PC-3 (cell line): ENCODE measurements at regions not wholly inside any gene's neighbourhood (a gene's known extent, or its start where the extent isn't known, plus 50 kb on each side); places are given as distances from the start of the nearest gene placed in this dataset.

Source experiments
- ATAC-seq: fragments of 200-7000 bp; cut with Tn5 transposase; 2 replicates; pipeline ENCODE4 v1.9.1; 2020; ENCODE audit warnings: mild to moderate bottlenecking, moderate library complexity
- BruUV-seq: library from RNA; stranded (reverse); fragments of 400-500 nt; replicated peaks from 2 replicates; lab custom pipeline; 2021; lab: Mats Ljungman, UMichigan
- CTCF ChIA-PET: fragments of 300-600 bp; sonication (Branson Sonifier 250); formaldehyde crosslinking; loops from one replicate; lab custom pipeline; 2022; ENCODE audit warnings: antibody characterized with exemption; lab: Charles Lee
- POLR2A ChIA-PET: fragments of 300-600 bp; sonication (Branson Sonifier 250); formaldehyde crosslinking; loops from one replicate; lab custom pipeline; 2022; ENCODE audit warnings: antibody characterized with exemption; ENCODE audit not compliant: unreplicated experiment; lab: Charles Lee
- DNase-seq: peaks from one replicate; pipeline ENCODE4 v3.0.0-alpha.2; 2015
- H2AFZ ChIP-seq: fragments of 300-600 bp; sonication (generic); 2 replicates; pipeline ENCODE4 v1.6.0; 2016; ENCODE audit warnings: antibody characterized with exemption, low read length
- H3F3A ChIP-seq: fragments of 300-600 bp; sonication (generic); one replicate; pipeline ENCODE4 v1.6.0; 2017; ENCODE audit warnings: antibody characterized with exemption, low read length, control low read depth, mild to moderate bottlenecking; ENCODE audit not compliant: unreplicated experiment
- H3K27ac ChIP-seq: fragments of 300-600 bp; sonication (generic); 2 replicates; pipeline ENCODE4 v1.5.1; 2016; ENCODE audit warnings: mild to moderate bottlenecking, low read length
- H3K27me3 ChIP-seq: fragments of 300-600 bp; sonication (generic); 2 replicates; pipeline ENCODE4 v1.6.1; 2016; ENCODE audit warnings: low read length, mixed read lengths
- H3K36me3 ChIP-seq: fragments of 300-600 bp; sonication (generic); 2 replicates; pipeline ENCODE4 v1.6.1; 2016; ENCODE audit warnings: low read depth, mixed run types, low read length, mixed read lengths
- H3K4me1 ChIP-seq: fragments of 300-600 bp; sonication (generic); 2 replicates; pipeline ENCODE4 v1.5.1; 2016; ENCODE audit warnings: low read length; ENCODE audit not compliant: insufficient read depth
- H3K4me2 ChIP-seq: fragments of 300-600 bp; sonication (generic); 2 replicates; pipeline ENCODE4 v1.6.0; 2016; ENCODE audit warnings: low read length
- H3K4me3 ChIP-seq: fragments of 300-600 bp; sonication (generic); 2 replicates; pipeline ENCODE4 v1.5.1; 2016; ENCODE audit warnings: mild to moderate bottlenecking, low read length, mixed read lengths
- H3K79me2 ChIP-seq: fragments of 300-600 bp; sonication (generic); 2 replicates; pipeline ENCODE4 v1.6.1; 2017; ENCODE audit warnings: low read length, mixed read lengths
- H3K9ac ChIP-seq: fragments of 300-600 bp; sonication (generic); 2 replicates; pipeline ENCODE4 v1.6.0; 2016; ENCODE audit warnings: mild to moderate bottlenecking, low read length
- H3K9me2 ChIP-seq: fragments of 300-600 bp; sonication (generic); replicated peaks from 2 replicates; pipeline ENCODE4 v1.6.1; 2016; ENCODE audit warnings: mixed run types, low read length, mixed read lengths
- H3K9me3 ChIP-seq: fragments of 300-600 bp; sonication (generic); 2 replicates; pipeline ENCODE4 v1.6.1; 2016; ENCODE audit warnings: low read length, mixed read lengths
- H4K20me1 ChIP-seq: fragments of 300-600 bp; sonication (generic); 2 replicates; pipeline ENCODE4 v1.6.1; 2016; ENCODE audit warnings: low read length, mixed read lengths
- CTCF ChIP-seq: fragments of 300-600 bp; sonication (generic); conservative IDR thresholded peaks from 2 replicates; pipeline ENCODE4 v1.5.1; 2017; ENCODE audit warnings: antibody characterized with exemption, low read depth, mild to moderate bottlenecking, low read length
- EZH2 ChIP-seq: fragments of 300-600 bp; sonication (generic); IDR thresholded peaks from one replicate; pipeline ENCODE4 v1.6.1; 2017; ENCODE audit warnings: antibody characterized with exemption, mild to moderate bottlenecking, low read length; ENCODE audit not compliant: unreplicated experiment
- EZH2phosphoT487 ChIP-seq: fragments of 300-600 bp; sonication (generic); IDR thresholded peaks from 2 replicates; pipeline ENCODE4 v1.6.1; 2018; ENCODE audit warnings: mild to moderate bottlenecking, antibody characterized with exemption, low read length, borderline replicate concordance
- intact Hi-C: fragments of 100-400 bp; cut with micrococcal nuclease; formaldehyde crosslinking; loops from 2 replicates; pipeline ENCODE4 v1.9.0; 2023

DNA sequence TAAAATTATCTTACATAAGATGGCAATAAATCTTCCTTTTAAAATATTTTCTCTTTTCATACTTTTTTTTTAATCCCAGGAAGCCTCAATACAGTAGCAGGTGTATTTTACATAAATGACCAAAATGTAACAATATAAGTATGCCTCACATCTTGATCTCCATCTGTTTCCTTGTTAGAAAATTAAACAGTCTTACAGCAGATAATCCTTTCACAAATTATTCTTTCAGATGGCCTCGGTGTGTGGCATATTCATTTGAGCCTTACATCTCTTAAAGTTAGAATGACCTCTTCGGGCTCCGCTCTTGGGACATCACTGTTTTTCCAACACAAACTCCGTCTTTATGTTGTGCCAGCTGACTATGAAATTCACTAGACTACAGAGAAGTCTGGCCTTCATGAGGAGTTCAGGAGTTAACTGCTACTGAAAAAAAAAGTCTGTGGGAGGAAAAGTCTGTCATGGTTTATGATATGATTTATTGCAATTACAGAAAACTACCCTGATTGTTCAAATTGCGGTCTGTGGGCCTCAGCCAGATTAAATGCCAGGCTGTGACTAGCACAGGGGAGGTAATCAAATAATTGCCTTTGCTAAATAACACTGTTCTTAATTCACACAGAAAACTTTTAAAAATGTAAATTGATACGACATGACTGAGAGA is 292.9 kb upstream of the PUM3 start:
- Histone ChIP-seq H3K9me3 (no peaks in the 10 kb centered on the region), H3F3A (no peaks in the 10 kb centered on the region), H4K20me1 (no peaks in the 10 kb centered on the region), H3K4me2 (no peak overlapping the region), H3K36me3 (no peaks in the 10 kb centered on the region), H3K27me3 (peaks cover 14% of the 10 kb centered on the region; the same call in 1 of the 2 replicates), H3K9ac (no peak overlapping the region), H3K79me2 (no peaks in the 10 kb centered on the region), H3K27ac (no peak overlapping the region), H3K4me3 (no peak overlapping the region), H2AFZ (no peak overlapping the region), H3K9me2 (no peaks in the 10 kb centered on the region), H3K4me1 (no peaks in the 10 kb centered on the region)
- no peak for ATAC-seq
- BruUV-seq: no TSS peak
- POLR2A ChIA-PET: no interaction called here
- intact Hi-C loops: no loop called here
- DNase-seq: no peak
- TF ChIP-seq EZH2phosphoT487 (no peak), CTCF (no peak), EZH2 (no peak)
- CTCF ChIA-PET: no interaction called here

GRCh38 chr9:3136230-3136629 is 292.3 kb upstream of the PUM3 start:
- H3K9me2 ChIP-seq: no peaks in the 10 kb centered on the region
- no peak overlapping the region for H3K27ac ChIP-seq
- TF ChIP-seq EZH2phosphoT487 (no peak), CTCF (no peak), EZH2 (no peak)
- DNase-seq: no peak
- H3F3A ChIP-seq: no peaks in the 10 kb centered on the region
- no peak overlapping the region for H3K4me3 ChIP-seq
- no peak overlapping the region for H3K4me2 ChIP-seq
- peaks cover 14% of the 10 kb centered on the region; the same call in 1 of the 2 replicates for H3K27me3 ChIP-seq
- no peaks in the 10 kb centered on the region for H3K79me2 ChIP-seq
- CTCF ChIA-PET: no interaction called here
- no peaks in the 10 kb centered on the region for H3K9me3 ChIP-seq
- no peak overlapping the region for H3K9ac ChIP-seq
- no peak for ATAC-seq
- no peaks in the 10 kb centered on the region for H4K20me1 ChIP-seq
- intact Hi-C loops: no loop called here
- no TSS peak for BruUV-seq
- H2AFZ ChIP-seq: no peak overlapping the region
- POLR2A ChIA-PET: no interaction called here
- no peaks in the 10 kb centered on the region for H3K36me3 ChIP-seq
- H3K4me1 ChIP-seq: no peaks in the 10 kb centered on the region

DNA sequence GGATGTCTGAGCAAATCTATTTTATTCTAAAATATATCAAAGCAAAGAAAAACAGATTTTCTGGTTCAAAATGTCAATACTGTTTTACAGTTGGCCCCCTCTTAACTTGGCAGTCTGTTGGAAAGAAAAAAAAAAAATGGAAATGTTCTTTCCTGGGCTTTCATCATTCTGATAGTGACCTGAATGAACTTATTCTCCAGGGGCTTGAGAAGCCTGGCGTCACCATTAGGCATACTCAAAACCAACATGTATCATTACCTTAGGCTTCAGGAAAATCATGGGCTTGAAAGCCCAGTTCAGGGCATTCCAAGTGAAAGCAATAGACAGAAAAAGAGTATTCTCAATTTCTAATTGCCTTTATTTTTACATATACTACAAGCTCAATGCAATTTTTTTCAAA is 283.7 kb upstream of the PUM3 start:
- ChIA-PET CTCF (no interaction called here), POLR2A (no interaction called here)
- H3K36me3 ChIP-seq: no peaks in the 10 kb centered on the region
- no peak overlapping the region for H3K9ac ChIP-seq
- intact Hi-C loops: no loop called here
- DNase-seq (no peak), ATAC-seq (no peak)
- no peaks in the 10 kb centered on the region for H4K20me1 ChIP-seq
- no peaks in the 10 kb centered on the region for H3K9me2 ChIP-seq
- H3F3A ChIP-seq: no peaks in the 10 kb centered on the region
- peaks cover 13% of the 10 kb centered on the region for H3K27me3 ChIP-seq
- H3K9me3 ChIP-seq: no peaks in the 10 kb centered on the region
- no peak overlapping the region for H2AFZ ChIP-seq
- no peaks in the 10 kb centered on the region for H3K79me2 ChIP-seq
- BruUV-seq: no TSS peak
- no peak overlapping the region for H3K27ac ChIP-seq
- no peak overlapping the region for H3K4me3 ChIP-seq
- H3K4me1 ChIP-seq: no peaks in the 10 kb centered on the region
- TF ChIP-seq EZH2: no peak
- no peak for TF ChIP-seq EZH2phosphoT487
- TF ChIP-seq CTCF: no peak
- no peak overlapping the region for H3K4me2 ChIP-seq
